Mesenchymal stem cell (in vitro differentiated cells and primary cell): ENCODE measurements at regions not wholly inside any gene's neighbourhood (a gene's known extent, or its start where the extent isn't known, plus 50 kb on each side); places are given as distances from the start of the nearest gene placed in this dataset.
"Not testable (repeated sequence)": the region's sequence is repeated elsewhere in the genome, so short reads cannot be mapped to it uniquely, and the experiment has no call there.

Experiments
- DNase-seq: peaks from one replicate; pipeline ENCODE4 v3.0.0-alpha.2; 2013
- H2AFZ ChIP-seq: one replicate; pipeline ENCODE4 v1.6.1; 2013; ENCODE audit warnings: low read depth, mild to moderate bottlenecking, control low read depth, inconsistent platforms, low read length, moderate library complexity
- H2AK5ac ChIP-seq: 2 replicates; pipeline ENCODE4 v1.6.1; 2013; ENCODE audit warnings: low read length, moderate library complexity, mild to moderate bottlenecking, inconsistent platforms; ENCODE audit not compliant: severe bottlenecking
- H2BK120ac ChIP-seq: one replicate; pipeline ENCODE4 v1.6.1; 2013; ENCODE audit warnings: low read depth, mild to moderate bottlenecking, inconsistent platforms, low read length, moderate library complexity
- H2BK12ac ChIP-seq, 2 experiments: one replicate each; pipeline ENCODE4 v1.6.1; 2013; ENCODE audit warnings: inconsistent platforms in 2 of 2, low read length in 2 of 2, mild to moderate bottlenecking in 2 of 2, moderate library complexity in 2 of 2, control low read depth in 1 of 2
- H2BK15ac ChIP-seq: one replicate; pipeline ENCODE4 v1.6.1; 2013; ENCODE audit warnings: mild to moderate bottlenecking, low read depth, inconsistent platforms; ENCODE audit not compliant: poor library complexity, severe bottlenecking
- H2BK5ac ChIP-seq: 2 replicates; pipeline ENCODE4 v1.6.1; 2013; ENCODE audit warnings: low read depth, mild to moderate bottlenecking, low read length, control low read depth, inconsistent platforms; ENCODE audit not compliant: poor library complexity, severe bottlenecking
- H3K14ac ChIP-seq, 2 experiments: one replicate each; pipeline ENCODE4 v1.6.1; 2013; ENCODE audit warnings: inconsistent platforms in 2 of 2, low read length in 2 of 2, control low read depth in 1 of 2, mild to moderate bottlenecking in 1 of 2, moderate library complexity in 1 of 2
- H3K18ac ChIP-seq, 2 experiments: one replicate each; pipeline ENCODE4 v1.6.1; 2013; ENCODE audit warnings: inconsistent platforms in 2 of 2, low read length in 2 of 2, control low read depth in 1 of 2, low read depth in 1 of 2, mild to moderate bottlenecking in 1 of 2
- H3K23ac ChIP-seq, 2 experiments: one replicate each; pipeline ENCODE4 v1.6.1; 2013; ENCODE audit warnings: inconsistent platforms in 2 of 2, low read length in 2 of 2, mild to moderate bottlenecking in 2 of 2, moderate library complexity in 2 of 2, control low read depth in 1 of 2
- H3K27ac ChIP-seq: 2 replicates; pipeline ENCODE4 v1.5.1; 2013; ENCODE audit warnings: mild to moderate bottlenecking, moderate library complexity, low read length, control low read depth, inconsistent platforms; ENCODE audit not compliant: poor library complexity, severe bottlenecking
- H3K27me3 ChIP-seq, 2 experiments: 2 replicates each; pipeline versions ENCODE4 v1.6.1 to v1.7.0; 2013; ENCODE audit warnings: low read length in 2 of 2, mild to moderate bottlenecking in 2 of 2, moderate library complexity in 2 of 2, control low read depth in 1 of 2, inconsistent platforms in 1 of 2; ENCODE audit not compliant: control insufficient read depth in 1 of 2, insufficient read depth in 1 of 2
- H3K36me3 ChIP-seq, 2 experiments: 2 replicates each; pipeline versions ENCODE4 v1.6.1 to v1.7.0; 2013; ENCODE audit warnings: low read length in 2 of 2, control low read depth in 1 of 2, inconsistent platforms in 1 of 2, low read depth in 1 of 2, mild to moderate bottlenecking in 1 of 2; ENCODE audit not compliant: insufficient read depth in 2 of 2, control insufficient read depth in 1 of 2
- H3K4ac ChIP-seq, 2 experiments: one replicate each; pipeline ENCODE4 v1.6.1; 2013; ENCODE audit warnings: inconsistent platforms in 2 of 2, low read length in 2 of 2, mild to moderate bottlenecking in 2 of 2, moderate library complexity in 2 of 2, control low read depth in 1 of 2, low read depth in 1 of 2
- H3K4me1 ChIP-seq: 2 replicates; pipeline ENCODE4 v1.6.1; 2013; ENCODE audit warnings: low read depth, low read length, control low read depth; ENCODE audit not compliant: control insufficient read depth, insufficient read depth
- H3K4me2 ChIP-seq: 2 replicates; pipeline ENCODE4 v1.6.1; 2013; ENCODE audit warnings: low read length, mild to moderate bottlenecking, inconsistent platforms; ENCODE audit not compliant: poor library complexity, severe bottlenecking
- H3K4me3 ChIP-seq, 2 experiments: 2 replicates each; pipeline versions ENCODE4 v1.5.1 to v1.7.0; 2013; ENCODE audit warnings: low read length in 2 of 2, mild to moderate bottlenecking in 2 of 2, control low read depth in 1 of 2, low read depth in 1 of 2; ENCODE audit not compliant: insufficient read depth in 1 of 2
- H3K79me1 ChIP-seq: replicated peaks from 2 replicates; pipeline ENCODE4 v1.6.1; 2013; ENCODE audit warnings: mild to moderate bottlenecking, control low read depth, low read length, inconsistent platforms; ENCODE audit not compliant: poor library complexity, severe bottlenecking
- H3K9ac ChIP-seq: 2 replicates; pipeline ENCODE4 v1.7.0; 2013; ENCODE audit warnings: mild to moderate bottlenecking, low read length, moderate library complexity
- H3K9me3 ChIP-seq: 2 replicates; pipeline ENCODE4 v1.7.0; 2013; ENCODE audit warnings: mild to moderate bottlenecking, low read length; ENCODE audit not compliant: control insufficient read depth
- H4K8ac ChIP-seq: one replicate; pipeline ENCODE4 v1.6.1; 2013; ENCODE audit warnings: inconsistent platforms, mild to moderate bottlenecking, low read length, moderate library complexity
- H4K91ac ChIP-seq: one replicate; pipeline ENCODE4 v1.6.1; 2013; ENCODE audit warnings: mild to moderate bottlenecking, low read length, inconsistent platforms
- WGBS: methylation state at CpG from one replicate; pipeline ENCODE4 v1.1.7; 2013; ENCODE audit warnings: mixed read lengths; 5-methylcytosine and 5-hydroxymethylcytosine counted together

GRCh38 chrX:140422501-140422900 lies 82.4 kb downstream of the SOX3 start:
- no peak overlapping the region for H3K18ac ChIP-seq
- no peaks in the 10 kb centered on the region for H3K27me3 ChIP-seq
- H3K27ac ChIP-seq: no peak overlapping the region
- H2AFZ ChIP-seq: no peak overlapping the region
- H2BK15ac ChIP-seq: no peak overlapping the region
- no peaks in the 10 kb centered on the region for H3K4me1 ChIP-seq
- no peak overlapping the region for H3K14ac ChIP-seq
- H4K91ac ChIP-seq: no peak overlapping the region
- no peak overlapping the region for H3K4me3 ChIP-seq
- no peak overlapping the region for H3K23ac ChIP-seq
- no peak overlapping the region for H4K8ac ChIP-seq
- H3K36me3 ChIP-seq: no peaks in the 10 kb centered on the region
- H2BK120ac ChIP-seq: no peak overlapping the region
- no peaks in the 10 kb centered on the region for H3K79me1 ChIP-seq
- H3K4me2 ChIP-seq: no peak overlapping the region
- H2AK5ac ChIP-seq: no peak overlapping the region
- no peak overlapping the region for H3K4ac ChIP-seq
- no peak for DNase-seq
- no peak overlapping the region for H3K9ac ChIP-seq
- H2BK5ac ChIP-seq: no peak overlapping the region
- no peak overlapping the region for H2BK12ac ChIP-seq
- peaks cover 8% of the 10 kb centered on the region for H3K9me3 ChIP-seq

- H3K4me1 ChIP-seq, H3K4me3 ChIP-seq, H3K79me1 ChIP-seq, H3K4ac ChIP-seq, H3K36me3 ChIP-seq, H2BK5ac ChIP-seq, H2BK120ac ChIP-seq, H3K4me2 ChIP-seq, H3K14ac ChIP-seq, H2AFZ ChIP-seq, H4K91ac ChIP-seq, H2BK15ac ChIP-seq, H3K27ac ChIP-seq, H3K27me3 ChIP-seq, DNase-seq, H3K23ac ChIP-seq, H2AK5ac ChIP-seq, H2BK12ac ChIP-seq, H4K8ac ChIP-seq, H3K9ac ChIP-seq, H3K18ac ChIP-seq: not testable (repeated sequence)
- no CpG with 5 or more reads among the region's 1 CpG for WGBS
- peaks cover 24% of the 10 kb centered on the region for H3K9me3 ChIP-seq
Observed at GRCh38 chrX:140402131-140402530, 102.7 kb downstream of the SOX3 start.

GRCh38 chrX:140396326-140396725 lies 108.5 kb downstream of the SOX3 start:
- H3K4me3 ChIP-seq, H3K4ac ChIP-seq, H3K4me2 ChIP-seq, H3K79me1 ChIP-seq, H3K9ac ChIP-seq, H3K4me1 ChIP-seq, H2AK5ac ChIP-seq, H2AFZ ChIP-seq, DNase-seq, H3K18ac ChIP-seq, H4K8ac ChIP-seq, H2BK120ac ChIP-seq, H3K14ac ChIP-seq, H2BK12ac ChIP-seq, H3K27ac ChIP-seq, H4K91ac ChIP-seq, H2BK15ac ChIP-seq, H3K27me3 ChIP-seq, H3K23ac ChIP-seq, H3K36me3 ChIP-seq, H2BK5ac ChIP-seq: not testable (repeated sequence)
- peaks cover 10% of the 10 kb centered on the region for H3K9me3 ChIP-seq

- H4K91ac ChIP-seq: no peak overlapping the region
- no peak overlapping the region for H2BK120ac ChIP-seq
- no peak overlapping the region for H3K14ac ChIP-seq
- no peaks in the 10 kb centered on the region for H3K27me3 ChIP-seq
- no peak overlapping the region for H2AK5ac ChIP-seq
- no peak overlapping the region for H3K27ac ChIP-seq
- H3K18ac ChIP-seq: no peak overlapping the region
- H2AFZ ChIP-seq: no peak overlapping the region
- no peak overlapping the region for H2BK15ac ChIP-seq
- H3K23ac ChIP-seq: no peak overlapping the region
- DNase-seq: no peak
- H2BK5ac ChIP-seq: no peak overlapping the region
- no peaks in the 10 kb centered on the region for H3K9me3 ChIP-seq
- H3K4me3 ChIP-seq: no peak overlapping the region
- no peak overlapping the region for H4K8ac ChIP-seq
- no peaks in the 10 kb centered on the region for H3K79me1 ChIP-seq
- H3K4me2 ChIP-seq: no peak overlapping the region
- H3K4me1 ChIP-seq: peaks cover 2% of the 10 kb centered on the region
- H2BK12ac ChIP-seq: no peak overlapping the region
- H3K4ac ChIP-seq: no peak overlapping the region
- H3K36me3 ChIP-seq: no peaks in the 10 kb centered on the region
- H3K9ac ChIP-seq: no peak overlapping the region
Observed at GRCh38 chrX:140393507-140393906, 111.4 kb downstream of the SOX3 start.
